HepG2 (cell line): ENCODE measurements at regions not wholly inside any gene's neighbourhood (a gene's known extent, or its start where the extent isn't known, plus 50 kb on each side); places are given as distances from the start of the nearest gene placed in this dataset.

Experiments used
- ATAC-seq: fragments of 200-7000 bp; cut with Tn5 transposase; 3 replicates; pipeline ENCODE4 v1.9.1; 2020; ENCODE audit warnings: mild to moderate bottlenecking, moderate library complexity
- BruUV-seq: library from RNA; stranded (reverse); fragments of 400-500 nt; replicated peaks from 2 replicates; lab custom pipeline; 2021; lab: Mats Ljungman, UMichigan
- CTCF ChIA-PET: fragments of 300-600 bp; formaldehyde crosslinking; extraction: SDS; loops from one replicate; lab custom pipeline; 2021; ENCODE audit warnings: low total read pairs, inconsistent platforms, low intra/inter-chr PET ratio; lab: Yijun Ruan, JAX
- POLR2A ChIA-PET: fragments of 350-600 bp; sonication (Branson Sonifier 250); formaldehyde crosslinking; loops from one replicate; lab custom pipeline; 2020; ENCODE audit warnings: antibody characterized with exemption, inconsistent platforms; lab: Yijun Ruan, JAX
- DNase-seq: peaks from one replicate; pipeline ENCODE4 v3.0.0-alpha.2; 2015; ENCODE audit warnings: low spot score
- FAIRE-seq: peaks from 3 replicates; lab custom pipeline; 2011; peaks lifted over from hg19 to GRCh38; lab: Jason Lieb, UNC
- H2AFZ ChIP-seq: one replicate; pipeline ENCODE4 v1.6.1; 2011; ENCODE audit warnings: low read length, inconsistent platforms
- H3K27ac ChIP-seq: fragments of 300-600 bp; 3 replicates; pipeline ENCODE4 v1.8.0; 2011; ENCODE audit warnings: mixed run types, mild to moderate bottlenecking, mixed read lengths, low read length, inconsistent platforms; ENCODE audit not compliant: insufficient read depth; ENCODE audit errors: extremely low read length
- H3K27me3 ChIP-seq, 2 experiments: fragments of 200-600 bp in 1 of 2; 2 replicates in 1 of 2; 3 replicates in 1 of 2; pipeline versions ENCODE4 v1.6.0 to v1.8.0; 2011; ENCODE audit warnings: low read length in 2 of 2, mild to moderate bottlenecking in 2 of 2, moderate library complexity in 2 of 2, inconsistent platforms in 1 of 2; ENCODE audit not compliant: insufficient read depth in 2 of 2, control insufficient read depth in 1 of 2
- H3K36me3 ChIP-seq, 2 experiments: fragments of 200-600 bp in 1 of 2; replicated peaks in 1 of 2; 2 replicates in 1 of 2; 3 replicates in 1 of 2; pipeline versions ENCODE4 v1.5.1 to v1.8.0; 2011; ENCODE audit warnings: low read length in 2 of 2, inconsistent platforms in 1 of 2; ENCODE audit not compliant: insufficient read depth in 2 of 2, control insufficient read depth in 1 of 2
- H3K4me1 ChIP-seq: 2 replicates; pipeline ENCODE4 v1.5.1; 2012; ENCODE audit warnings: low read length, inconsistent platforms; ENCODE audit not compliant: insufficient read depth
- H3K4me2 ChIP-seq: 2 replicates; pipeline ENCODE4 v1.6.0; 2011; ENCODE audit warnings: low read depth, low read length, inconsistent platforms
- H3K4me3 ChIP-seq, 3 experiments: fragments of 200-600 bp in 1 of 3; sonication (generic), shearing (Covaris generic) in 1 of 3; replicated peaks in 1 of 3; 2 replicates each; pipeline ENCODE4 v1.5.1; 2011 to 2016; ENCODE audit warnings: low read length in 3 of 3, inconsistent platforms in 2 of 3, low read depth in 2 of 3, mild to moderate bottlenecking in 2 of 3, control low read depth in 1 of 3, mixed read lengths in 1 of 3; ENCODE audit not compliant: insufficient read depth in 1 of 3
- H3K79me2 ChIP-seq: one replicate; pipeline ENCODE4 v1.6.1; 2011; ENCODE audit warnings: low read length, inconsistent platforms; ENCODE audit not compliant: insufficient read depth
- H3K9ac ChIP-seq: 2 replicates; pipeline ENCODE4 v1.6.0; 2011; ENCODE audit warnings: mild to moderate bottlenecking, low read depth, low read length, inconsistent platforms; ENCODE audit not compliant: insufficient read depth
- H3K9me3 ChIP-seq: 2 replicates; pipeline ENCODE4 v1.5.1; 2012; ENCODE audit warnings: mild to moderate bottlenecking, low read length
- H4K20me1 ChIP-seq: 2 replicates; pipeline ENCODE4 v1.6.0; 2011; ENCODE audit warnings: inconsistent platforms, mild to moderate bottlenecking, low read length, moderate library complexity; ENCODE audit not compliant: insufficient read depth
- ARNTL ChIP-seq: sonication (generic); formaldehyde crosslinking; IDR thresholded peaks from 2 replicates; pipeline ENCODE4 v1.4.0; 2020; ENCODE audit warnings: mild to moderate bottlenecking, missing genetic modification reagents
- FOXA1 ChIP-seq, 2 experiments: fragments of 450-650 bp in 1 of 2; sonication (generic) in 1 of 2; formaldehyde crosslinking in 1 of 2; IDR thresholded peaks; 2 replicates each; pipeline versions ENCODE4 v1.4.0 to v1.6.1; 2016 to 2020; ENCODE audit warnings: missing genetic modification reagents in 1 of 2
- RBM39 ChIP-seq: fragments of 200-400 bp; formaldehyde crosslinking; IDR thresholded peaks from one replicate; pipeline ENCODE4 v1.6.1; 2018; ENCODE audit warnings: antibody characterized with exemption, mild to moderate bottlenecking, low read depth, low read length; ENCODE audit not compliant: poor library complexity, severe bottlenecking
- ZNF234 ChIP-seq: sonication (generic); formaldehyde crosslinking; conservative IDR thresholded peaks from 2 replicates; pipeline ENCODE4 v1.5.1; 2020; ENCODE audit warnings: mild to moderate bottlenecking, missing genetic modification reagents
- ZNF644 ChIP-seq: IDR thresholded peaks from 2 replicates; pipeline ENCODE4 v1.6.1; 2016; ENCODE audit warnings: low read depth
- ZNF850 ChIP-seq: sonication (generic); formaldehyde crosslinking; conservative IDR thresholded peaks from 2 replicates; pipeline ENCODE4 v1.9.0; 2021; ENCODE audit warnings: mild to moderate bottlenecking, missing genetic modification reagents
- WGBS: methylation state at CpG from one replicate; pipeline ENCODE4 v1.1.6; 2017; ENCODE audit warnings: low lambda C conversion rate; 5-methylcytosine and 5-hydroxymethylcytosine counted together
- in situ Hi-C: cut with HindIII; loops from 2 replicates; pipeline ENCODE4 v1.10.0; 2017; ENCODE audit warnings: low pct_unique_long_range_greater_than_20kb; ENCODE audit not compliant: extremely low pct_ligation_motif_present
- intact Hi-C: fragments of 100-400 bp; cut with micrococcal nuclease; formaldehyde crosslinking; loops from one replicate; pipeline ENCODE4 v1.10.0; 2022; ENCODE audit not compliant: unreplicated experiment
- TF ChIP-seq, protein P1 (sequence below): sonication (generic); formaldehyde crosslinking; IDR thresholded peaks from 2 replicates; pipeline ENCODE4 v1.4.0; 2020; ENCODE audit warnings: missing genetic modification reagents, mild to moderate bottlenecking, borderline replicate concordance

GRCh38 chr6:19472850-19473249 is 364.3 kb upstream of the ID4 start (continued):
- TF ChIP-seq, protein P1, sequence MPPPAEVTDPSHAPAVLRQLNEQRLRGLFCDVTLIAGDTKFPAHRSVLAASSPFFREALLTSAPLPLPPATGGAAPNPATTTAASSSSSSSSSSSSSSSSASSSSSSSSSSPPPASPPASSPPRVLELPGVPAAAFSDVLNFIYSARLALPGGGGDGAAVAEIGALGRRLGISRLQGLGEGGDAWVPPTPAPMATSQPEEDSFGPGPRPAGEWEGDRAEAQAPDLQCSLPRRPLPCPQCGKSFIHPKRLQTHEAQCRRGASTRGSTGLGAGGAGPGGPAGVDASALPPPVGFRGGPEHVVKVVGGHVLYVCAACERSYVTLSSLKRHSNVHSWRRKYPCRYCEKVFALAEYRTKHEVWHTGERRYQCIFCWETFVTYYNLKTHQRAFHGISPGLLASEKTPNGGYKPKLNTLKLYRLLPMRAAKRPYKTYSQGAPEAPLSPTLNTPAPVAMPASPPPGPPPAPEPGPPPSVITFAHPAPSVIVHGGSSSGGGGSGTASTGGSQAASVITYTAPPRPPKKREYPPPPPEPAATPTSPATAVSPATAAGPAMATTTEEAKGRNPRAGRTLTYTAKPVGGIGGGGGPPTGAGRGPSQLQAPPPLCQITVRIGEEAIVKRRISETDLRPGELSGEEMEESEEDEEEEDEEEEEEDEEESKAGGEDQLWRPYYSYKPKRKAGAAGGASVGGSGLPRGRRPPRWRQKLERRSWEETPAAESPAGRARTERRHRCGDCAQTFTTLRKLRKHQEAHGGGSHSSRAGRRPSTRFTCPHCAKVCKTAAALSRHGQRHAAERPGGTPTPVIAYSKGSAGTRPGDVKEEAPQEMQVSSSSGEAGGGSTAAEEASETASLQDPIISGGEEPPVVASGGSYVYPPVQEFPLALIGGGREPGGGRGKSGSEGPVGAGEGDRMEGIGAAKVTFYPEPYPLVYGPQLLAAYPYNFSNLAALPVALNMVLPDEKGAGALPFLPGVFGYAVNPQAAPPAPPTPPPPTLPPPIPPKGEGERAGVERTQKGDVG (CRISPR knock-in tag): no peak

DNA sequence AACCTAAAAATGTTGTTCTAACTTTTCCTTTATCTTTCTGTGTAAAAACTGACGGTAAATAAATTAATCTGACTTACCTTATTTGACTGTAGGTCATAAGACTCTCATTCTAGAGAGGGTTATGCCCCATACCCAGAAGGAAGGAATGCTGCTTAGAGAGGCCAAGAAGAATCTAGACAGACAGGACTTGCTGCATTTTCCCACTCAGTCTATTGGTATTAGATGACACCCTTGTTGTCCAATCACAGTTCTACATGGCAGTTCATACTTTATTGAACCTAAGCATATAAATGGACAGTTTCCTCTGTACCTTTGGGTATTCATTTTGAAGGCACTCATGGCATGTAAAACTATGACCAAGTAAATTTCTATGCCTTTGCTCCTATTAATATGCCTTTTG is 359.6 kb upstream of the ID4 start:
- no peak overlapping the region for H3K4me3 ChIP-seq
- POLR2A ChIA-PET: no interaction called here
- no peaks in the 10 kb centered on the region for H3K36me3 ChIP-seq
- ATAC-seq: no peak
- in situ Hi-C loops (no loop called here), intact Hi-C loops (no loop called here)
- H4K20me1 ChIP-seq: no peaks in the 10 kb centered on the region
- no peaks in the 10 kb centered on the region for H3K4me1 ChIP-seq
- no TSS peak for BruUV-seq
- no peak overlapping the region for H3K9ac ChIP-seq
- H2AFZ ChIP-seq: no peak overlapping the region
- FAIRE-seq: no peak
- WGBS: 0% methylated on average over 1 of the region's 1 CpG
- no peak for TF ChIP-seq ZNF644
- no peak overlapping the region for H3K4me2 ChIP-seq
- no peak overlapping the region for H3K27ac ChIP-seq
- H3K79me2 ChIP-seq: no peaks in the 10 kb centered on the region
- H3K27me3 ChIP-seq: no peaks in the 10 kb centered on the region
- peaks cover 15% of the 10 kb centered on the region; the same call in 1 of the 2 replicates for H3K9me3 ChIP-seq
- CTCF ChIA-PET: no interaction called here
- no peak for DNase-seq

GRCh38 chr6:19478273-19478672 is 358.9 kb upstream of the ID4 start:
- Histone ChIP-seq H3K79me2 (no peaks in the 10 kb centered on the region), H3K27me3 (no peaks in the 10 kb centered on the region), H3K9ac (no peak overlapping the region), H4K20me1 (no peaks in the 10 kb centered on the region), H3K4me2 (no peak overlapping the region), H3K9me3 (peaks cover 15% of the 10 kb centered on the region; the same call in 1 of the 2 replicates), H3K36me3 (no peaks in the 10 kb centered on the region), H2AFZ (no peak overlapping the region), H3K4me3 (no peak overlapping the region), H3K27ac (no peak overlapping the region), H3K4me1 (no peaks in the 10 kb centered on the region)
- ATAC-seq (no peak), DNase-seq (no peak), FAIRE-seq (no peak)
- intact Hi-C loops (no loop called here), in situ Hi-C loops (no loop called here)
- TF ChIP-seq ZNF850: no peak
- no peak for TF ChIP-seq RBM39
- no peak for TF ChIP-seq ARNTL (CRISPR knock-in tag)
- TF ChIP-seq FOXA1 (IDR thresholded peaks at IDR 0.05): no peak
- TF ChIP-seq FOXA1 (CRISPR knock-in tag; IDR thresholded peaks at IDR 0.05): no peak
- TF ChIP-seq ZNF234 (CRISPR knock-in tag): no peak
- ChIA-PET POLR2A (no interaction called here), CTCF (no interaction called here)
- WGBS: 0% methylated on average over 4 of the region's 4 CpGs
- BruUV-seq: no TSS peak
